ENCODE measurements at regions not wholly inside any gene's neighbourhood (a gene's known extent, or its start where the extent isn't known, plus 50 kb on each side); places are given as distances from the start of the nearest gene placed in this dataset.
"Not testable (repeated sequence)": the region's sequence is repeated elsewhere in the genome, so short reads cannot be mapped to it uniquely, and the experiment has no call there.

DNA sequence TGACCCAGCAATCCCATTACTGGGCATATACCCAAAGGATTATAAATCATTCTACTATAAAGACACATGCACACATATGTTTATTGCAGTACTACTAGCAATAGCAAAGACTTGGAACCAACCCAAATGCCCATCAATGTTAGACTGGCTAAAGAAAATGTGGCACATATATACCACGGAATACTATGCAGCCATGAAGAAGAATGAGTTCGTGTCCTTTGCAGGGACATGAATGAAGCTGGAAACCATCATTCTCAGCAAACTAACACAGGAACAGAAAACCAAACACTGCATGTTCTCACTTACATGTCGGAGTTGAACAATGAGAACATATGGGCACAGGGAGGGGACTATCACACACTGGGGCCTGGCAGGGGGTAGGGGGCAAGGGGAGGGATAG is 183.0 kb downstream of the HACE1 start:
- DNase-seq: not testable (repeated sequence)

DNA sequence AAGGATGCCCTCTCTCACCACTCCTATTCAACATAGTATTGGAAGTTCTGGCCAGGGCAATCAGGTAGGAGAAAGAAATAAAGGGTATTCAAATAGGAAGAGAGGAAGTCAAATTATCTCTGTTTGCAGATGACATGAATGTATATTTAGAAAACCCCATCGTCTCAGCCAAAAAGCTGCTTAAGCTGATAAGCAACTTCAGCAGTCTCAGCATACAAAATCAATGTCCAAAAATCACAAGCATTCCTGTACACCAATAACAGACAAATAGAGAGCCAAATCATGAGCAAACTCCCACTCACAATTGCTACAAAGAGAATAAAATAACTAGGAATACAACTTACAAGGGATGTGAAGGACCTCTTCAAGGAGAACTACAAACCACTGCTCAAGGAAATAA is 184.6 kb downstream of the HACE1 start:
- DNase-seq: peak in 1 of 2 experiments; percentile 18

DNA sequence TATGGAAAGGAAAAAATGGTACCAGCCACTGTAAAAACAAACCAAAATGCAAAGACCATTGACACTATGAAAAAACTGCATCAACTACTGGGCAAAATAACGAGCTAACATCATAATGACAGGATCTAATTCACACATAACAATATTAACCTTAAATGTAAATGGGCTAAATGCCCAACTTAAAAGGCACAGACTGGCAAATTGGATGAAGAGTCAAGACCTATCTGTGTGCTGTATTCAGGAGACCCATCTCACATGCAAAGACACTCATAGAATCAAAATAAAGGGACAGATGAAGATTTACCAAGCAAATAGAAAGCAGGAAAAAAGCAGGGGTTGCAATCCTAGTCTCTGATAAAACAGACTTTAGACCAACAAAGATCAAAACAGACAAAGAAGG is 186.6 kb downstream of the HACE1 start:
- DNase-seq: not testable (repeated sequence)

DNA sequence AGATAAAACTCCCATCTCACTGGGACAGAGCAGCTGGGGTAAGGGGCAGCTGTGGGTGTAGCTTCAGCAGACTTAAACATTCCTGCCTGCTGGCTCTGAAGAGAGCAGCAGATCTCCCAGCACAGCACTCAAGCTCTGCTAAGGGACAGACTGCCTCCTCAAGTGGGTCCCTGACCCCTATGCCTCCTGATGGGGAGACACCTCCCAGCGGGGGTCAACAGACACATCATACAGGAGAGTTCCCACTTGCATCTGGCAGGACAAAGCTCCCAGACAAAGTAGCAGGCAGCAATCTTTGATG is 188.2 kb downstream of the HACE1 start:
- not testable (repeated sequence) for DNase-seq

DNA sequence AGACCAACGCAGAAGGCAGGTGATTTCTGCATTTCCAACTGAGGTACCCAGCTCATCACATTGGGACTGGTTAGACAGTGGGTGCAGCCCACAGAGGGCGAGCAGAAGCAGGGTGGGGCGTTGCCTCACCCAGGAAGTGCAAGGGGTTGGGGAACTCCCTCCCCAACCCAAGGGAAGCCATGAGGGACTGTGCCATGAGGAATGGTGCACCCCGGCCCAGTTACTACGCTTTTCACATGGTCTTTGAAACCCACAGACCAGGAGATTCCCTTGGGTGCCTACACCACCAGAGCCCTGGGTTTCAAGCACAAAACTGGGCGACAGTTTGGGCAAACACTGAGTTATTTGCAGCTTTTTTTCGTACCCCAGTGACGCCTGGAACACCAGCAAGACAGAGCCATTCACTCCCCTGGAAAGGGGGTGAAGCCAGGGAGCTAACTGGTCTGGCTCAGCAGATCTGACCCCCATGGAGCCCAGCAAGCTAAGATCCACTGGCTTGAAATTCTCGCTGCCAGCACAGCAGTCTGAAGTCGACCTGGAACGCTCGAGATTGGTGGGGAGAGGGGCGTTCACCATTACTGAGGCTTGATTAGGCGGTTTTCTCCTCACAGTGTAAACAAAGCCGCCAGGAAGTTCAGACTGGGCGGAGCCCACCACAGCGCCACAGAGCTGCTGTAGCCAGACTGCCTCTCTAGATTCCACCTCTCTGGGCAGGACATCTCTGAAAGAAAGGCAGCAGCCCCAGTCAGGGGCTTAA is 188.7 kb downstream of the HACE1 start:
- not testable (repeated sequence) for DNase-seq

DNA sequence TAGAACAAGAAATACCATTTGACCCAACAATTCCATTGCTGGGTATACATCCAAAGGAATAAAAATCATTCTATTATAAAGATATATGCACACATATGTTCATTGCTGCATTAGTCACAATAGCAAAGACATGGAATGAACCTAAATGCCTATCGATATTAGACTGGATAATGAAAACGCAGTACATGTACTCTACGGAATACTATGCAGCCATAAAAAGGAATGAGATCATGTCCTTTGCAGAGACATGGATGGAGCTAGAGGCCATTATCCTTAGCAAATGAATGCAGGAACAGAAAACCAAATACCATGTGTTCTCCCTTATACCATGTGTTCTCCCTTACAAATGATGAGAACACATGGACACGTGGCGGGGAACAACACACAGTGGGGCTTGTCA is 190.2 kb downstream of the HACE1 start:
- no peak for DNase-seq
- no peak for TF ChIP-seq GATA1 (IDR thresholded peaks at IDR 0.05; ENCODE audit: low read depth, low read length)
- no peak for TF ChIP-seq POLR2A (IDR thresholded peaks at IDR 0.05; ENCODE audit: low read length)

DNA sequence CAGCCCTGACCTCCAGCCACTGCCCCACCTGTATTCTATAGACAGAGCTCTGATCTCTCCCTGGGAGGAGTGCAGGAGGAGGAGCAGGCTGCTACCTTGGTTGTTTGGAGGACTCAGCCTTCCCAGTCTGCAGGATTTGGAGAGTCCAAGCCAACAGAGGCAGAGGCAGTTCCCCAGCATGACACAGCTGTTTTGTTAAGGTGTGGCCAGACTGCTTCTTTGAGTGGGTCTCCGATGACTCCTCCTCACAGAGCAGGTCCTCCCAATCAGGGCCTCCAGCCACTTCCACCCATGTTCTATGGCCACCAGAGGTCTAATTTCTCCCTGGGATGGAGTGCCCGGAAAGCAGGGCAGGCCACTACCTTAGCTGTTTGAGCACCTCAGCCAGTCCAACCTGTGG is 203.5 kb downstream of the HACE1 start:
- TF ChIP-seq GATA1 (IDR thresholded peaks at IDR 0.05; ENCODE audit: low read depth, low read length) (no peak), POLR2A (IDR thresholded peaks at IDR 0.05; ENCODE audit: low read length) (no peak)
- DNase-seq: peak; percentile 2 to 15

DNA sequence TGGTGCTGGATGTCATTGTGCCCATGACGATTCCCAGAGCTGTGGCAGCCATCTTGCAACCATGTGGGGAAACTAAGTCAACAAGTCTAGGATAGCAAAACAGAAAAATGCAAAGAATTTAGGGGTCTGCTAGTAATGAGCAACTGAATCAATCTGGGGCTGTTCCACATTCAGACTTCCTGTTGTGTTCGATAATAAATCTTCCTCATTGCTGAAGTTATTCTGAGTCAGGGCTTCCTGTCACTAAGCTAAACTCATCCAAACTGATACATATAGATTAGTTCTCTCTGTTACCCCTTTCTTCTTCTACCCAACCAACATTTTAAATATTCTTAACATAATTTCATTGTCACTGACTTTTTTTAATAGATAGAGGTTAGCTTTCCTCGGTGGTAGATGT is 205.9 kb downstream of the HACE1 start:
- TF ChIP-seq POLR2A (IDR thresholded peaks at IDR 0.05; ENCODE audit: low read length) (no peak), GATA1 (IDR thresholded peaks at IDR 0.05; ENCODE audit: low read depth, low read length) (no peak)

DNA sequence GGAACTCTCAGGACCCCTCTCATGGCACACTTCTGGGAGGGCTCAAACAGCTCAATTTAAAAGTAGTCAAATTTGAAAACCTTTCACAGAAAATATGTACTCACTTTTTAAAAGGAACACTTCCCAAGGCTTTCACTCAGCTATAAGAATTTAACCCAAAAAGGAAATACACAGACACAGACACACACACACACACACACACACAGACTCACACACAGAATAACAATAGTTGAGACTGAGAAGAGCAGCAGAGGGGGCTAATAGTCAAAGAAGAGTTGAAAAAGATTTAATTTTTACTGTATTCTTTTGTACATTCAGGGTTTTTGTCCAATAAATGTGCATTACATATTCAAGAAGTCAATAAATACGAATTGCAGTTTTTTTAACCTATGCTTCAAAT is 211.4 kb downstream of the HACE1 start:
- no peak for DNase-seq
- TF ChIP-seq POLR2A (IDR thresholded peaks at IDR 0.05; ENCODE audit: low read length) (no peak), GATA1 (IDR thresholded peaks at IDR 0.05; ENCODE audit: low read depth, low read length) (no peak)

More for the DNA sequence above, 205.9 kb downstream of the HACE1 start:
- no peak for DNase-seq

DNA sequence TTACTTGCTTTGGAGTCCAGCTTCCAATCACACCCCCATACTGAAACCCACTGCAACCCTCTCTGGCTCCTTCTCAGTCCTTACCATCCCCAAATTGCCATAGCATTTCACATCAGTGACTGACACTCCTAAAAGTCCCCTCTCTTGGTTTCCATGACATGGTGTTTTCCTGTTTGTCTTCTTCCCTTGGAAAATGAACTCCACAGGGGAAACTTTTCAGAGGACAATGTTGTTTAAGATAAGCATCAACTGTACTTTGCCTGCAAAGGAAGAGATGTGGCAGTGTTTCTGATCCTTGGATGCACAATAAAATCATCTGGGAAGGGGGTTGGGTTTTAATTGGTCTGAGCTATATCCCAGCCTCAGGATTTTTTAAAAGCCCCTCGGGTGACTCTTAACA is 214.9 kb downstream of the HACE1 start:
- DNase-seq: no peak
- TF ChIP-seq GATA1 (IDR thresholded peaks at IDR 0.05; ENCODE audit: low read depth, low read length) (no peak), POLR2A (IDR thresholded peaks at IDR 0.05; ENCODE audit: low read length) (no peak)

DNA sequence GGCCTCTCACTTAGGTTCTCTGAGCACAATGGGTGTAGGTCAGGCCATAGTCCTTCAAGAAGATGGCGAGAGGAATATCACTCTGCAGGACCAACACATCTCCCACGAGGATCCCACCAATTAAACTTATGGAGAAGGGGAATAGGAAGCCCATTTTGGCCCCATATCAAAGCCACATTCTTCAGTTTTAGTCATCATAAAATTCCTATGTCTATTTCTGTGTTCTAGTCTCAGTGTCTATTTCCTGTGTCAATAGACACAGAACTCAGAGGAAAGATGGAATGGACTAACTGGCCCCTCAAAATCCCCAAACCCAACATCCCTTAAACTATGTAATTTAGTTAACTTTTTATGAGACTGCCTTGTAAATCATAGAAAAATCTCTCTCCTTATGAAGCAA is 216.8 kb downstream of the HACE1 start:
- DNase-seq: no peak
- TF ChIP-seq POLR2A (IDR thresholded peaks at IDR 0.05; ENCODE audit: low read length) (no peak), GATA1 (IDR thresholded peaks at IDR 0.05; ENCODE audit: low read depth, low read length) (no peak)

DNA sequence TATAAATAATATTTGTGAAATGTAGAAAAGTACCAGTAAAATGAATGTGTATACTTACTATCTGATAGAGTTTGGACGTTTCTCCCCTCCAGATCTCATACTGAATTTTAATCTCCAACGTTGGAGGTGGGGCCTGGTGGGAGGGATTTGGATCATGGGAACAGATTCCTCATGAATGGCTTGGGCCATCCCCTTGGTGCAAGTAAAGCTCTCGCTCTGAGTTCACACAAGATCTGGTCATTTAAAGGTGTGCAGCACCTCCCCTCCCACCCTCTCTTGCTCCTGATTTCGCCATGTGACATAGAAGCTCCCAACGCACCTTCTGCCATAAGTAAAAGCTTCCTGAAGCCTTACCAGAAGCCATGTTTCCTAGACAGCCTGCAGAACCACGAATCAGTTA is 219.0 kb downstream of the HACE1 start:
- TF ChIP-seq POLR2A (IDR thresholded peaks at IDR 0.05; ENCODE audit: low read length) (no peak), GATA1 (IDR thresholded peaks at IDR 0.05; ENCODE audit: low read depth, low read length) (no peak)

DNA sequence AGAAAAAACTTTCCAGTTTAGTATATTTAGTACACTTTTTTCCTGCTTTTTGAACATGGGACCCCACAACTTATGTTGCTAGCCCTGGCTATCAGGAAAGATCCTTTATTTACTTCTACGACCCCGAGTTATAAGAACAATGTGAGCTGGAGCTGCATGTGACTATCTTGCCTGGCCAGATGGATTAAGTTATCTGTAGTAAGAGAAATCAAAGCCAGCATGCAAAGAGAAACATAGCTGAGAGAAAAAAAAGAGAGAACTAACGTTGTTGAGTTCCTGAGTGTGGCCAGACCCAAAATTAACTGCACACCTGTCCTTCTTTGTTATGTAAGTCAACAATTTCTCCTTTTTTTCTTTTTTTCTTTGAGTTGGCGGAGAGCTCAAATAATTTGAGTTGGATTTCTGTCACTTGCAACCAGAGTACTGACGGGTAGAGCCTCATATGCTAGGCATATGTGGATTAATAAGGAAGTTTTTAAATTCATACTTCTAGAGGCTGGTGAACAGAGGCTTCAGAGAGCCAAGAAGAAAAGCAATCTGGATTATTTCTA is 219.5 kb downstream of the HACE1 start:
- TF ChIP-seq POLR2A (IDR thresholded peaks at IDR 0.05; ENCODE audit: low read length) (no peak), GATA1 (IDR thresholded peaks at IDR 0.05; ENCODE audit: low read depth, low read length) (no peak)
- DNase-seq: peak in 1 of 2 experiments; percentile 12

More for the DNA sequence above, 219.0 kb downstream of the HACE1 start:
- no peak for DNase-seq

DNA sequence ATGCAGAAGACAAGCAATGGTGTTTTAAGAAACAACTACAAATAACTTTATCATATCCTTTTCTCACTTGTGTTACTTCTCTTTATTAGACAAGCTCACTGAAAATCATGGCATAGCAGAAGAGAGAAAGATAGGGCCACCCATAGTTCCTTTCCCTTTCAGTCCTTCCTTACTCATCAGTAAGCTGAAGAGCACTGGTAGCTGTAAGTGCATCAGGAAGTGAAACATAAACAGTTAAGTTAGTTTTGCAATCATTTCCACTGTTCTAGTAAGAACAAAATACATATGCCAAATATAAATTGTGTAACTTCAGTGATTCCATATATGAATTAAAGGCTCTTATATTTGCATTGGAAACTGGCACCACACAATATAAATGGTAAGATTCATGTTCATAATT is 220.1 kb downstream of the HACE1 start:
- TF ChIP-seq GATA1 (IDR thresholded peaks at IDR 0.05; ENCODE audit: low read depth, low read length) (no peak), POLR2A (IDR thresholded peaks at IDR 0.05; ENCODE audit: low read length) (no peak)
- DNase-seq: no peak

DNA sequence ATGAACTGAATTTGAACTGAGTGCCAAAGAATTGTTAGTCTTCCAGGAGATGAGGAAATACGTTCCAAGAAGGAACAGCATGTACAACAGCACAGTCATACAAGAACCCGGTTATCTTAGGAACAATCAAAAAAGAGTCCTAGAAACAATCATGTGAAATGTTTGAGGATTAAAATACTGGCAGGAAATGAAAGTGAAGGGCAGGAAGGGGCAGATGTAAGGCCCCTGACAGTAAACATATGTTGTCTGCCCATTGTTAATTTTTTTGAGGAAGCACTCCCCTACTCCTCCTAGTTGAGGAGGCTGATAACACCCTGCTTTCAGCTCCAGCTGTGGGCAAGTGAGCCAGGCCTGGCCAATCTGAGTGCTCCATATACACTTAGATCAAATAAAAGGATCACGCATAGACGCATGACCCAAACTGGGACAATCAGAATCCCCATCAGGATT is 220.9 kb downstream of the HACE1 start:
- DNase-seq: peak in 1 of 2 experiments; percentile 20
- TF ChIP-seq POLR2A (IDR thresholded peaks at IDR 0.05; ENCODE audit: low read length) (no peak), GATA1 (IDR thresholded peaks at IDR 0.05; ENCODE audit: low read depth, low read length) (no peak)

DNA sequence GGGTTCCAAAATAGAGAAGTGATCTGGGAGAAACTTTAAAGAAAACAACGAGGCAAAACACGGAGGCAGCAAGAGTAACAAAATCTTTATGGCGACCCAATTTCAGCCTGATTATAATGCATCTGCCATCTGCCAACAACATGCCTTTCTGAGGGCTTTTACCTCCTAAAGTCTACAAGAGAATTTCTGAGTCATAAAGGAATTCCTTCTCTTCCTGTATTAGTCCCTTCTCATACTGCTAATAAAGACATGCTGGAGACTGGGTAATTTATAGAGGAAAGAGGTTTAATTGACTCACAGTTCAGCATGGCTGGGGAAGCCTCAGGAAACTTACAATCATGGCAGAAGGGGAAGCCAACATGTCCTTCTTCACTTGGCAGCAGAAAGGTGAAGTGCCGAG is 226.6 kb downstream of the HACE1 start:
- TF ChIP-seq POLR2A (IDR thresholded peaks at IDR 0.05; ENCODE audit: low read length) (no peak), GATA1 (IDR thresholded peaks at IDR 0.05; ENCODE audit: low read depth, low read length) (no peak)
- DNase-seq: no peak
